ENCODE measurements at regions not wholly inside any gene's neighbourhood (a gene's known extent, or its start where the extent isn't known, plus 50 kb on each side); places are given as distances from the start of the nearest gene placed in this dataset.

DNA sequence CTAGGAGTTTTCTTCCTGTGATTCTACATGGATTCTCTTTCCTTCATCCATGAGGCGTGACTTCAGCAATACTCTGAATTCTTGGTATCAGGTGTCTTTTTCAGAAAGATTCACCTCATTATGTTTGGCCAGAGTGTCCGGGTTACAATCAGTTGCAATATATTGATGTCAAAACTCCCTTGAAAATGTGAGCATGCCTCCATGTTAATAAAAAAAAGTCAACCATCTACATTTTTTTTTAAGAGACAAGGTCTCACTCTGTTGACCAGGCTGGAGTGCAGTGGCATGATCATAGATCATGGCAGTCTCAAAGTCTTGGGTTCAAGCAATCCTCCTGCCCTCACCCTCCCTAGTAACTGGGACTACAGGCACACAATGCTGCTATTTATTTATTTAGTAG, 80.9 kb upstream of the NEUROD1 start:
- no peak for DNase-seq
- Histone ChIP-seq H3K27me3 (ENCODE audit: low read length) (no peaks in the 10 kb centered on the region), H4K20me1 (ENCODE audit: insufficient read depth, low read depth, low read length) (no peaks in the 10 kb centered on the region), H3K27ac (ENCODE audit: low read length) (no peak overlapping the region), H3K4me3 (ENCODE audit: low read length) (no peak overlapping the region), H3K9ac (ENCODE audit: low read length) (no peak overlapping the region), H2AFZ (ENCODE audit: low read length) (no peak overlapping the region), H3K9me2 (replicated peaks; ENCODE audit: insufficient read depth, low read length) (no peaks in the 10 kb centered on the region), H3K4me2 (ENCODE audit: low read depth, low read length, poor library complexity, severe bottlenecking) (no peak overlapping the region), H3K9me3 (ENCODE audit: low read length) (no peaks in the 10 kb centered on the region), H3K36me3 (ENCODE audit: insufficient read depth, low read length) (no peaks in the 10 kb centered on the region), H3K79me2 (ENCODE audit: low read length) (no peaks in the 10 kb centered on the region), H3K4me1 (ENCODE audit: low read length) (no peaks in the 10 kb centered on the region)

DNA sequence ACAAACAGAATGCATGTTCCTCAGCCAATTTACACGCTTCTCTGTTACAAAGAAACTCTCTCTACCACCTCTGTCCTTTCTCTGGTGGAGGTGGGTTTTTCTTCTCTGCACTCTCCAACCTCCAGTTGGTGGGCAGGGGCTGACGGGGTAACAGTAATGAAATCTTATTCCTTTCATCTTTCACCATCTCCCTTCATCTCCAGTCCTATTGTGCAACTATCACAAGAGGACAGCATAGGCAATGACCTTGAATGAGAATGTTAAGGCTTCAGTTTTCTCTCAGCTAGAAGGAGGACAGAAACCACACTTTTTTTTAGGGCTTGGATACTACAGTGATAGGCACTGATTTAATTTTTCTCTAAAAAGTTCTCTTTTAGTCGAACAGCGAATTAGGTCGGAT, 81.7 kb upstream of the NEUROD1 start:
- Histone ChIP-seq H3K79me2 (ENCODE audit: low read length) (no peaks in the 10 kb centered on the region), H2AFZ (ENCODE audit: low read length) (no peak overlapping the region), H3K9ac (ENCODE audit: low read length) (no peak overlapping the region), H3K9me2 (replicated peaks; ENCODE audit: insufficient read depth, low read length) (no peaks in the 10 kb centered on the region), H3K4me1 (ENCODE audit: low read length) (no peaks in the 10 kb centered on the region), H3K4me2 (ENCODE audit: low read depth, low read length, poor library complexity, severe bottlenecking) (no peak overlapping the region), H3K4me3 (ENCODE audit: low read length) (no peak overlapping the region), H3K36me3 (ENCODE audit: insufficient read depth, low read length) (no peaks in the 10 kb centered on the region), H4K20me1 (ENCODE audit: insufficient read depth, low read depth, low read length) (no peaks in the 10 kb centered on the region), H3K27ac (ENCODE audit: low read length) (no peak overlapping the region), H3K27me3 (ENCODE audit: low read length) (no peaks in the 10 kb centered on the region), H3K9me3 (ENCODE audit: low read length) (no peaks in the 10 kb centered on the region)
- no peak for DNase-seq

DNA sequence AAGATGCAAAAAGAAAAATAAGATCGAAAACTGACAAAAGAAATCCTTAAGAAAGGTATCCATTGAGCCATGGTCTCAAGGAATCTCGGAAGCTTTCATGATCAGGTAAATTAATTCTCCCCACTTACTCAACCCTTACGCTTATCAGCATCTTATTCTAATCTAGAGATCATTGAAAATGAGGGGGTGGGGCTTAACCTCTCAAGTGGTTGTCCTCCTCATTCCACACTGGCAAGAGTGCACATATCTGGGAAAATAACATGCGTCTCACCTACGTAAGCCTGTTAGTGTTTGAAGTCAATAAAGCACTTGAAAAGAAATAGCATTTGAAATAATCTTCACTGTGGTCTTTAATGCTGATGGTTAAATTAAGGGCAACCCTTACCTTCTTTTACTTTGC, 82.5 kb upstream of the NEUROD1 start:
- H3K9me2 ChIP-seq (replicated peaks; ENCODE audit: insufficient read depth, low read length) = no peaks in the 10 kb centered on the region
- H3K4me2 ChIP-seq (ENCODE audit: low read depth, low read length, poor library complexity, severe bottlenecking) = no peak overlapping the region
- no peaks in the 10 kb centered on the region for H3K36me3 ChIP-seq (ENCODE audit: insufficient read depth, low read length)
- H3K27me3 ChIP-seq (ENCODE audit: low read length) = no peaks in the 10 kb centered on the region
- H3K9ac ChIP-seq (ENCODE audit: low read length) = no peak overlapping the region
- no peaks in the 10 kb centered on the region for H3K4me1 ChIP-seq (ENCODE audit: low read length)
- no peaks in the 10 kb centered on the region for H3K9me3 ChIP-seq (ENCODE audit: low read length)
- DNase-seq = no peak
- no peaks in the 10 kb centered on the region for H4K20me1 ChIP-seq (ENCODE audit: insufficient read depth, low read depth, low read length)
- no peak overlapping the region for H2AFZ ChIP-seq (ENCODE audit: low read length)
- no peak overlapping the region for H3K27ac ChIP-seq (ENCODE audit: low read length)
- no peak overlapping the region for H3K4me3 ChIP-seq (ENCODE audit: low read length)
- no peaks in the 10 kb centered on the region for H3K79me2 ChIP-seq (ENCODE audit: low read length)

GRCh38 chr2:181763423-181763822, 83.1 kb upstream of the NEUROD1 start:
- Histone ChIP-seq H3K9me2 (replicated peaks; ENCODE audit: insufficient read depth, low read length) (no peaks in the 10 kb centered on the region), H3K79me2 (ENCODE audit: low read length) (no peaks in the 10 kb centered on the region), H3K4me3 (ENCODE audit: low read length) (no peak overlapping the region), H3K4me1 (ENCODE audit: low read length) (no peaks in the 10 kb centered on the region), H2AFZ (ENCODE audit: low read length) (no peak overlapping the region), H3K27me3 (ENCODE audit: low read length) (no peaks in the 10 kb centered on the region), H3K27ac (ENCODE audit: low read length) (no peak overlapping the region), H4K20me1 (ENCODE audit: insufficient read depth, low read depth, low read length) (no peaks in the 10 kb centered on the region), H3K9ac (ENCODE audit: low read length) (no peak overlapping the region), H3K9me3 (ENCODE audit: low read length) (no peaks in the 10 kb centered on the region), H3K36me3 (ENCODE audit: insufficient read depth, low read length) (no peaks in the 10 kb centered on the region), H3K4me2 (ENCODE audit: low read depth, low read length, poor library complexity, severe bottlenecking) (no peak overlapping the region)
- DNase-seq = no peak

DNA sequence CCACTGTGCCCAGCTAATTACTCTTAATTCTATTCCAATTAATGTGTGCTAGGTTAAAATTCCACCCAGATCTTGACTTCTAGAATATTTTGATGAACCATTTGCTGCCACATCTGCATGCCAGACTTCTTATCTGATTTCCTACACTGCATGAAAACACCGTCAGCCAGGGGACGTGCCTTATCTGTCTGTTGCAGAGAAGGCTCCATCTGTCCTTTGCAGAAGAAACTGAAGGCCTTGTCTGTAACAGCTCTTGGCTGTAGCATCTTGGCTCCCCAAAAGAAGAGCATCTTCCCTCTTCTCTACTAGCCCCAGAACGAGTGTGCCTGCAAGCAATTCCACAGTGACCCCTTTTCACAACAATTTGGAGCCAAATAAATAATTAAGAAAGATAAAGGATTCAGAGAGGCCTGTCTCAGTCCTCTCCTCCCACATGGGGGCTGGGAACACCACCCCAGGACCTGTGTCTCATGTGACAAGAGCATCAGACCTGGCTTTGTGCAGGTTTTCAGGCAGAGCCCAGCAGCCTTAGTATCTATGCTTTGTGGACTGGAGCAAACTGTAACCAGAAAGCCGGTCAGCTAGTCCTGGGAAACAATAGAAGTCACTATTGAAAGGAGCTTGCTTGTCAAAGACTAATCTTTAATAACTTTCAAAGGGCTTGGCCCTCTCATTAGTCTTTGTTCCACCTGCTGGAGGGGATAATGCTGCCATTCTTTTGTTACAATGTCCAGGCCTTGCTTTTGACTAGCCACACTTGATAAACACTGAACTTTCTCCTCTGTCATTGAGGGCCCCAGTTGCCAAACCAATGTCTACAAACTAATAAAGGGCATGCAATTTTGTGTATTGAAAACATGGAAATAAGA, 84.0 kb upstream of the NEUROD1 start:
- DNase-seq = no peak
- no peak overlapping the region for H3K27ac ChIP-seq (ENCODE audit: low read length)
- H3K9ac ChIP-seq (ENCODE audit: low read length) = no peak overlapping the region
- H3K9me2 ChIP-seq (replicated peaks; ENCODE audit: insufficient read depth, low read length) = no peaks in the 10 kb centered on the region
- H3K4me2 ChIP-seq (ENCODE audit: low read depth, low read length, poor library complexity, severe bottlenecking) = no peak overlapping the region
- H4K20me1 ChIP-seq (ENCODE audit: insufficient read depth, low read depth, low read length) = no peaks in the 10 kb centered on the region
- H3K79me2 ChIP-seq (ENCODE audit: low read length) = no peaks in the 10 kb centered on the region
- no peak overlapping the region for H3K4me3 ChIP-seq (ENCODE audit: low read length)
- no peak overlapping the region for H2AFZ ChIP-seq (ENCODE audit: low read length)
- H3K4me1 ChIP-seq (ENCODE audit: low read length) = no peaks in the 10 kb centered on the region
- H3K27me3 ChIP-seq (ENCODE audit: low read length) = no peaks in the 10 kb centered on the region
- H3K9me3 ChIP-seq (ENCODE audit: low read length) = no peaks in the 10 kb centered on the region
- no peaks in the 10 kb centered on the region for H3K36me3 ChIP-seq (ENCODE audit: insufficient read depth, low read length)

- no peak for DNase-seq
- H4K20me1 ChIP-seq (ENCODE audit: insufficient read depth, low read depth, low read length) = no peaks in the 10 kb centered on the region
- no peaks in the 10 kb centered on the region for H3K4me1 ChIP-seq (ENCODE audit: low read length)
- no peaks in the 10 kb centered on the region for H3K27me3 ChIP-seq (ENCODE audit: low read length)
- H3K4me2 ChIP-seq (ENCODE audit: low read depth, low read length, poor library complexity, severe bottlenecking) = no peak overlapping the region
- no peak overlapping the region for H3K9ac ChIP-seq (ENCODE audit: low read length)
- H3K9me2 ChIP-seq (replicated peaks; ENCODE audit: insufficient read depth, low read length) = no peaks in the 10 kb centered on the region
- H2AFZ ChIP-seq (ENCODE audit: low read length) = no peak overlapping the region
- no peaks in the 10 kb centered on the region for H3K36me3 ChIP-seq (ENCODE audit: insufficient read depth, low read length)
- no peak overlapping the region for H3K4me3 ChIP-seq (ENCODE audit: low read length)
- no peaks in the 10 kb centered on the region for H3K79me2 ChIP-seq (ENCODE audit: low read length)
- no peak overlapping the region for H3K27ac ChIP-seq (ENCODE audit: low read length)
- no peaks in the 10 kb centered on the region for H3K9me3 ChIP-seq (ENCODE audit: low read length)
Measured at GRCh38 chr2:181766129-181766528, 85.8 kb upstream of the NEUROD1 start.

- H3K4me2 ChIP-seq (ENCODE audit: low read depth, low read length, poor library complexity, severe bottlenecking) = no peak overlapping the region
- H3K9ac ChIP-seq (ENCODE audit: low read length) = no peak overlapping the region
- no peaks in the 10 kb centered on the region for H3K9me2 ChIP-seq (replicated peaks; ENCODE audit: insufficient read depth, low read length)
- H3K79me2 ChIP-seq (ENCODE audit: low read length) = no peaks in the 10 kb centered on the region
- no peak overlapping the region for H2AFZ ChIP-seq (ENCODE audit: low read length)
- no peaks in the 10 kb centered on the region for H3K9me3 ChIP-seq (ENCODE audit: low read length)
- H3K27me3 ChIP-seq (ENCODE audit: low read length) = no peaks in the 10 kb centered on the region
- H3K27ac ChIP-seq (ENCODE audit: low read length) = no peak overlapping the region
- H4K20me1 ChIP-seq (ENCODE audit: insufficient read depth, low read depth, low read length) = no peaks in the 10 kb centered on the region
- DNase-seq = no peak
- no peaks in the 10 kb centered on the region for H3K36me3 ChIP-seq (ENCODE audit: insufficient read depth, low read length)
- H3K4me1 ChIP-seq (ENCODE audit: low read length) = peaks cover 5% of the 10 kb centered on the region; the same call in 1 of the 2 replicates
- no peak overlapping the region for H3K4me3 ChIP-seq (ENCODE audit: low read length)
Measured at GRCh38 chr2:181770150-181770549, 89.8 kb upstream of the NEUROD1 start.

- Histone ChIP-seq H3K27me3 (ENCODE audit: low read length) (no peaks in the 10 kb centered on the region), H3K79me2 (ENCODE audit: low read length) (no peaks in the 10 kb centered on the region), H3K27ac (ENCODE audit: low read length) (no peak overlapping the region), H3K9me3 (ENCODE audit: low read length) (no peaks in the 10 kb centered on the region), H2AFZ (ENCODE audit: low read length) (no peak overlapping the region), H3K4me3 (ENCODE audit: low read length) (no peak overlapping the region), H3K9me2 (replicated peaks; ENCODE audit: insufficient read depth, low read length) (no peaks in the 10 kb centered on the region), H4K20me1 (ENCODE audit: insufficient read depth, low read depth, low read length) (no peaks in the 10 kb centered on the region), H3K4me2 (ENCODE audit: low read depth, low read length, poor library complexity, severe bottlenecking) (no peak overlapping the region), H3K9ac (ENCODE audit: low read length) (no peak overlapping the region), H3K4me1 (ENCODE audit: low read length) (peaks cover 5% of the 10 kb centered on the region; the same call in 1 of the 2 replicates), H3K36me3 (ENCODE audit: insufficient read depth, low read length) (no peaks in the 10 kb centered on the region)
- DNase-seq = no peak
Measured at GRCh38 chr2:181771356-181771755, 91.0 kb upstream of the NEUROD1 start.

Data from Karpas-422 (cell line).